Mesenchymal stem cell (in vitro differentiated cells and primary cell): ENCODE measurements at regions not wholly inside any gene's neighbourhood (a gene's known extent, or its start where the extent isn't known, plus 50 kb on each side); places are given as distances from the start of the nearest gene placed in this dataset.

Experiments
- DNase-seq: peaks from one replicate; pipeline ENCODE4 v3.0.0-alpha.2; 2013
- H2AFZ ChIP-seq: one replicate; pipeline ENCODE4 v1.6.1; 2013; ENCODE audit warnings: low read depth, mild to moderate bottlenecking, control low read depth, inconsistent platforms, low read length, moderate library complexity
- H2AK5ac ChIP-seq: 2 replicates; pipeline ENCODE4 v1.6.1; 2013; ENCODE audit warnings: low read length, moderate library complexity, mild to moderate bottlenecking, inconsistent platforms; ENCODE audit not compliant: severe bottlenecking
- H2BK120ac ChIP-seq: one replicate; pipeline ENCODE4 v1.6.1; 2013; ENCODE audit warnings: low read depth, mild to moderate bottlenecking, inconsistent platforms, low read length, moderate library complexity
- H2BK12ac ChIP-seq, 2 experiments: one replicate each; pipeline ENCODE4 v1.6.1; 2013; ENCODE audit warnings: inconsistent platforms in 2 of 2, low read length in 2 of 2, mild to moderate bottlenecking in 2 of 2, moderate library complexity in 2 of 2, control low read depth in 1 of 2
- H2BK15ac ChIP-seq: one replicate; pipeline ENCODE4 v1.6.1; 2013; ENCODE audit warnings: mild to moderate bottlenecking, low read depth, inconsistent platforms; ENCODE audit not compliant: poor library complexity, severe bottlenecking
- H2BK5ac ChIP-seq: 2 replicates; pipeline ENCODE4 v1.6.1; 2013; ENCODE audit warnings: low read depth, mild to moderate bottlenecking, low read length, control low read depth, inconsistent platforms; ENCODE audit not compliant: poor library complexity, severe bottlenecking
- H3K14ac ChIP-seq, 2 experiments: one replicate each; pipeline ENCODE4 v1.6.1; 2013; ENCODE audit warnings: inconsistent platforms in 2 of 2, low read length in 2 of 2, control low read depth in 1 of 2, mild to moderate bottlenecking in 1 of 2, moderate library complexity in 1 of 2
- H3K18ac ChIP-seq, 2 experiments: one replicate each; pipeline ENCODE4 v1.6.1; 2013; ENCODE audit warnings: inconsistent platforms in 2 of 2, low read length in 2 of 2, control low read depth in 1 of 2, low read depth in 1 of 2, mild to moderate bottlenecking in 1 of 2
- H3K23ac ChIP-seq, 2 experiments: one replicate each; pipeline ENCODE4 v1.6.1; 2013; ENCODE audit warnings: inconsistent platforms in 2 of 2, low read length in 2 of 2, mild to moderate bottlenecking in 2 of 2, moderate library complexity in 2 of 2, control low read depth in 1 of 2
- H3K27ac ChIP-seq: 2 replicates; pipeline ENCODE4 v1.5.1; 2013; ENCODE audit warnings: mild to moderate bottlenecking, moderate library complexity, low read length, control low read depth, inconsistent platforms; ENCODE audit not compliant: poor library complexity, severe bottlenecking
- H3K27me3 ChIP-seq, 2 experiments: 2 replicates each; pipeline versions ENCODE4 v1.6.1 to v1.7.0; 2013; ENCODE audit warnings: low read length in 2 of 2, mild to moderate bottlenecking in 2 of 2, moderate library complexity in 2 of 2, control low read depth in 1 of 2, inconsistent platforms in 1 of 2; ENCODE audit not compliant: control insufficient read depth in 1 of 2, insufficient read depth in 1 of 2
- H3K36me3 ChIP-seq, 2 experiments: 2 replicates each; pipeline versions ENCODE4 v1.6.1 to v1.7.0; 2013; ENCODE audit warnings: low read length in 2 of 2, control low read depth in 1 of 2, inconsistent platforms in 1 of 2, low read depth in 1 of 2, mild to moderate bottlenecking in 1 of 2; ENCODE audit not compliant: insufficient read depth in 2 of 2, control insufficient read depth in 1 of 2
- H3K4ac ChIP-seq, 2 experiments: one replicate each; pipeline ENCODE4 v1.6.1; 2013; ENCODE audit warnings: inconsistent platforms in 2 of 2, low read length in 2 of 2, mild to moderate bottlenecking in 2 of 2, moderate library complexity in 2 of 2, control low read depth in 1 of 2, low read depth in 1 of 2
- H3K4me1 ChIP-seq: 2 replicates; pipeline ENCODE4 v1.6.1; 2013; ENCODE audit warnings: low read depth, low read length, control low read depth; ENCODE audit not compliant: control insufficient read depth, insufficient read depth
- H3K4me2 ChIP-seq: 2 replicates; pipeline ENCODE4 v1.6.1; 2013; ENCODE audit warnings: low read length, mild to moderate bottlenecking, inconsistent platforms; ENCODE audit not compliant: poor library complexity, severe bottlenecking
- H3K4me3 ChIP-seq, 2 experiments: 2 replicates each; pipeline versions ENCODE4 v1.5.1 to v1.7.0; 2013; ENCODE audit warnings: low read length in 2 of 2, mild to moderate bottlenecking in 2 of 2, control low read depth in 1 of 2, low read depth in 1 of 2; ENCODE audit not compliant: insufficient read depth in 1 of 2
- H3K79me1 ChIP-seq: replicated peaks from 2 replicates; pipeline ENCODE4 v1.6.1; 2013; ENCODE audit warnings: mild to moderate bottlenecking, control low read depth, low read length, inconsistent platforms; ENCODE audit not compliant: poor library complexity, severe bottlenecking
- H3K9ac ChIP-seq: 2 replicates; pipeline ENCODE4 v1.7.0; 2013; ENCODE audit warnings: mild to moderate bottlenecking, low read length, moderate library complexity
- H3K9me3 ChIP-seq: 2 replicates; pipeline ENCODE4 v1.7.0; 2013; ENCODE audit warnings: mild to moderate bottlenecking, low read length; ENCODE audit not compliant: control insufficient read depth
- H4K8ac ChIP-seq: one replicate; pipeline ENCODE4 v1.6.1; 2013; ENCODE audit warnings: inconsistent platforms, mild to moderate bottlenecking, low read length, moderate library complexity
- H4K91ac ChIP-seq: one replicate; pipeline ENCODE4 v1.6.1; 2013; ENCODE audit warnings: mild to moderate bottlenecking, low read length, inconsistent platforms
- WGBS: methylation state at CpG from one replicate; pipeline ENCODE4 v1.1.7; 2013; ENCODE audit warnings: mixed read lengths; 5-methylcytosine and 5-hydroxymethylcytosine counted together

- Histone ChIP-seq H3K14ac (no peak overlapping the region), H2BK15ac (no peak overlapping the region), H3K27me3 (no peaks in the 10 kb centered on the region), H3K36me3 (no peaks in the 10 kb centered on the region), H2BK120ac (no peak overlapping the region), H2AK5ac (no peak overlapping the region), H3K27ac (no peak overlapping the region), H3K4me1 (no peaks in the 10 kb centered on the region), H3K23ac (no peak overlapping the region), H3K4me2 (no peak overlapping the region), H2BK5ac (no peak overlapping the region), H3K18ac (no peak overlapping the region), H3K4me3 (no peak overlapping the region), H3K4ac (no peak overlapping the region), H2AFZ (no peak overlapping the region), H3K9ac (no peak overlapping the region), H4K91ac (no peak overlapping the region), H3K79me1 (no peaks in the 10 kb centered on the region), H2BK12ac (no peak overlapping the region), H3K9me3 (no peaks in the 10 kb centered on the region), H4K8ac (no peak overlapping the region)
- DNase-seq, result peak; percentile 37
- WGBS, result no CpG with 5 or more reads among the region's 1 CpG
Measured at GRCh38 chr13:84844473-84844872, 954.7 kb downstream of the SLITRK6 start.

DNA sequence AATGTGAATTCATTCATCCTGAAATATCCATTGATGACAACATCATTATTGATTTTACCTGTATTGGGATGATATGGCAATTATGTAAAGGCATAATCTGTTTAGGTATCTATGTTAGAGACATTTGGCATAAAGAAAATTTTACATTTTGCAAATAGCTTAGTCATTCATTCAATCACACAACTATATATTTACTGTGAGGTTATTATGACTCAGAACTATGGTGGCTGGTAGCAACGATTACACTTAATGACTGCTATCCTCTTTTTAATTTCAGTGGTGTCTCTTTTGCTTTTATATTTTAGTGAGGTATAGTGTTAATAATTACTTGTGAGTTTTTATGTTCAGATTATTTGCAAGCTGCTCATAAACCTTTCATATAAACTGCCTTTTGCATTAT is 955.9 kb downstream of the SLITRK6 start:
- Histone ChIP-seq H3K4me2 (no peak overlapping the region), H3K4me3 (no peak overlapping the region), H3K79me1 (no peaks in the 10 kb centered on the region), H3K4ac (no peak overlapping the region), H3K9ac (no peak overlapping the region), H2BK12ac (no peak overlapping the region), H4K91ac (no peak overlapping the region), H2BK5ac (no peak overlapping the region), H3K23ac (no peak overlapping the region), H3K27me3 (no peaks in the 10 kb centered on the region), H2AK5ac (no peak overlapping the region), H3K18ac (no peak overlapping the region), H3K9me3 (no peaks in the 10 kb centered on the region), H2BK15ac (no peak overlapping the region), H3K27ac (no peak overlapping the region), H2BK120ac (no peak overlapping the region), H3K4me1 (no peaks in the 10 kb centered on the region), H3K14ac (no peak overlapping the region), H3K36me3 (no peaks in the 10 kb centered on the region), H4K8ac (no peak overlapping the region), H2AFZ (no peak overlapping the region)
- no peak for DNase-seq
- WGBS, result 100% methylated on average over 1 of the region's 1 CpG

GRCh38 chr13:84834201-84834600 is 951.9 kb upstream of the SLITRK1 start:
- no peak overlapping the region for H3K23ac ChIP-seq
- WGBS, result 84% methylated on average over 2 of the region's 2 CpGs
- no peak overlapping the region for H2AK5ac ChIP-seq
- H3K4ac ChIP-seq, result no peak overlapping the region
- peaks cover 3% of the 10 kb centered on the region for H3K9me3 ChIP-seq
- H3K36me3 ChIP-seq, result no peaks in the 10 kb centered on the region
- H3K18ac ChIP-seq, result no peak overlapping the region
- no peak overlapping the region for H3K27ac ChIP-seq
- H4K91ac ChIP-seq, result no peak overlapping the region
- no peak overlapping the region for H2AFZ ChIP-seq
- no peak for DNase-seq
- H3K27me3 ChIP-seq, result no peaks in the 10 kb centered on the region
- no peak overlapping the region for H2BK12ac ChIP-seq
- H3K9ac ChIP-seq, result no peak overlapping the region
- H3K79me1 ChIP-seq, result no peaks in the 10 kb centered on the region
- no peak overlapping the region for H2BK5ac ChIP-seq
- H3K4me3 ChIP-seq, result no peak overlapping the region
- H3K14ac ChIP-seq, result no peak overlapping the region
- H2BK120ac ChIP-seq, result no peak overlapping the region
- H4K8ac ChIP-seq, result no peak overlapping the region
- no peak overlapping the region for H3K4me2 ChIP-seq
- H3K4me1 ChIP-seq, result no peaks in the 10 kb centered on the region
- H2BK15ac ChIP-seq, result no peak overlapping the region

DNA sequence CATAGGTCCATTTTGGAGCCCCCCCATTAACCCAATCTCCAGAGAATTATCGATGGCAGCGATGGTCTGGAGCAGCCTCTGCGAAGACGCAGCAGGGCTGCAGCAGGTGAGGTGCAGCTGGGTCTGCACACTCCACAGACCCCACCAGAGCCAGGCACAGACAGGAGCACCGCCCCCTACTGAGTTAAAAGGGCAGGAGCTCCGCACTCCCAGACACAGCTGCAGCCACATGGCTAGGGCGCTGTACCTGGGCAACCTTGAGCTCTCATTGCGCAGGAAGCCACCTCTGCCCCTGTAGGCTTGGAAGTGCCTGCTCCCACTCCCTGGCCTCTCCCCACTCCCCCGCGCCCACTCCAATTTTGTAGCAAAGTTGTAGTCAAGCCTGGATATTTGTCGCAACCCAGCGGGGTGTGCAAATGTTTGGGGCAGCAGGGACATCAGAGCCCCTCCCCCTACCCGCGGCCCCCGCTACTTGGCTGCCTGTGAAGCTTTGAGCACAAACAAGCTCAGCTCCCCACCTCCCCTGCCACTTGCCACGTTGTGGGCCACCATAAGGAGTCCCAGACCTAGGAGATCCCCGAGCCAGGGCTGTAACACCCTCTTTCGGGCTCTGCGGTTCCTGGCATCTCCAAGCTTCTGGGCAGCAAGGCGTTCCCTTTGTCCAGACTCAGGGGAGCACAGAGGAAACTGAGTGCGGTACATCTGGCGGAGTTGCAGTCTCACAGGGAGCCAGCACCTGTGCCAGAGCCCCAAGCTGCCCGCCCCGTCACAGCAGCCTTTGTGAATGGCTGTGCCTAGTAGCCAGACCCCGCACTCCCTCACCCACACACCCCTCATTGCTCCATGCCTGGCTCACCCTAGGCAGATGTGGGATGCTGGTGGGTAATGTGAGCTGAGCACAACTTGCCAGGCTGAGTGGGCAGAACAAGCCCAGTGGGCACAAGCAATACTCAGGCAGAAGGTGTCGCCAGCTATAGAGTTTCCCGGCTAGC is 949.7 kb upstream of the SLITRK1 start:
- Histone ChIP-seq H3K27ac (no peak overlapping the region), H3K9me3 (peaks cover 3% of the 10 kb centered on the region), H4K91ac (no peak overlapping the region), H3K36me3 (no peaks in the 10 kb centered on the region), H4K8ac (no peak overlapping the region), H3K4me2 (no peak overlapping the region), H3K9ac (no peak overlapping the region), H3K4me1 (no peaks in the 10 kb centered on the region), H3K4me3 (no peak overlapping the region), H2BK120ac (no peak overlapping the region), H3K4ac (no peak overlapping the region), H2BK15ac (no peak overlapping the region), H3K79me1 (no peaks in the 10 kb centered on the region), H3K14ac (no peak overlapping the region), H3K27me3 (no peaks in the 10 kb centered on the region), H2AK5ac (no peak overlapping the region), H3K18ac (no peak overlapping the region), H3K23ac (no peak overlapping the region), H2BK5ac (no peak overlapping the region), H2AFZ (no peak overlapping the region), H2BK12ac (no peak overlapping the region)
- 93% methylated on average over 24 of the region's 27 CpGs for WGBS
- DNase-seq, result no peak
